ENCODE measurements at regions not wholly inside any gene's neighbourhood (a gene's known extent, or its start where the extent isn't known, plus 50 kb on each side); places are given as distances from the start of the nearest gene placed in this dataset.
"Not testable (repeated sequence)": the region's sequence is repeated elsewhere in the genome, so short reads cannot be mapped to it uniquely, and the experiment has no call there.

GRCh38 chr7:45267262-45267661 lies 109.7 kb downstream of the RAMP3 start:
- DNase-seq (ENCODE audit: low spot score) (peak; percentile 58), FAIRE-seq (no peak)

- FAIRE-seq (no peak), DNase-seq (ENCODE audit: low spot score) (no peak)
Observed at GRCh38 chr7:45268013-45268412, 110.4 kb downstream of the RAMP3 start.

- FAIRE-seq: no peak
- DNase-seq (ENCODE audit: low spot score): no peak
Observed at GRCh38 chr7:45269192-45269591, 111.6 kb downstream of the RAMP3 start.

- DNase-seq (ENCODE audit: low spot score): no peak
- FAIRE-seq: no peak
Observed at GRCh38 chr7:45278763-45279398, 121.3 kb downstream of the RAMP3 start.

- not testable (repeated sequence) for DNase-seq (ENCODE audit: low spot score); FAIRE-seq
Observed at GRCh38 chr7:45289611-45290010, 132.0 kb downstream of the RAMP3 start.

GRCh38 chr7:45290880-45291279 lies 133.3 kb downstream of the RAMP3 start:
- DNase-seq (ENCODE audit: low spot score) (no peak), FAIRE-seq (no peak)

- FAIRE-seq (no peak), DNase-seq (ENCODE audit: low spot score) (no peak)
Observed at GRCh38 chr7:45292481-45292880, 134.9 kb downstream of the RAMP3 start.

GRCh38 chr7:45293295-45293942 lies 135.8 kb downstream of the RAMP3 start:
- FAIRE-seq (no peak), DNase-seq (ENCODE audit: low spot score) (no peak)

GRCh38 chr7:45294559-45294958 lies 137.0 kb downstream of the RAMP3 start:
- DNase-seq (ENCODE audit: low spot score) (no peak), FAIRE-seq (no peak)

GRCh38 chr7:45295222-45295621 lies 137.6 kb downstream of the RAMP3 start:
- DNase-seq (ENCODE audit: low spot score) (no peak), FAIRE-seq (no peak)

- FAIRE-seq: no peak
- no peak for DNase-seq (ENCODE audit: low spot score)
Observed at GRCh38 chr7:45296748-45297147, 139.2 kb downstream of the RAMP3 start.

- FAIRE-seq: no peak
Observed at GRCh38 chr7:45306752-45307305, 149.2 kb downstream of the RAMP3 start.

GRCh38 chr7:45311597-45311996 lies 154.0 kb downstream of the RAMP3 start:
- DNase-seq (ENCODE audit: low spot score): no peak
- FAIRE-seq: peak; percentile 74

More at GRCh38 chr7:45306752-45307305, 149.2 kb downstream of the RAMP3 start:
- no peak for DNase-seq (ENCODE audit: low spot score)

- not testable (repeated sequence) for FAIRE-seq; DNase-seq (ENCODE audit: low spot score)
Observed at GRCh38 chr7:45315512-45315911, 157.9 kb downstream of the RAMP3 start.

- FAIRE-seq (no peak), DNase-seq (ENCODE audit: low spot score) (no peak)
Observed at GRCh38 chr7:45324683-45325237, 167.2 kb downstream of the RAMP3 start.

- no peak for FAIRE-seq
- DNase-seq (ENCODE audit: low spot score): no peak
Observed at GRCh38 chr7:45325378-45325777, 167.8 kb downstream of the RAMP3 start.

- DNase-seq (ENCODE audit: low spot score) (no peak), FAIRE-seq (no peak)
Observed at GRCh38 chr7:45328403-45328981, 170.9 kb downstream of the RAMP3 start.

- no peak for DNase-seq (ENCODE audit: low spot score)
- no peak for FAIRE-seq
Observed at GRCh38 chr7:45331563-45331962, 174.0 kb downstream of the RAMP3 start.

- not testable (repeated sequence) for DNase-seq (ENCODE audit: low spot score); FAIRE-seq
Observed at GRCh38 chr7:45335024-45335423, 177.4 kb downstream of the RAMP3 start.

GRCh38 chr7:45342236-45342635 lies 184.6 kb downstream of the RAMP3 start:
- no peak for DNase-seq (ENCODE audit: low spot score)
- peak; percentile 89 for FAIRE-seq

GRCh38 chr7:45343746-45344145 lies 186.2 kb downstream of the RAMP3 start:
- DNase-seq (ENCODE audit: low spot score) (no peak), FAIRE-seq (no peak)

- DNase-seq (ENCODE audit: low spot score) (no peak), FAIRE-seq (no peak)
Observed at GRCh38 chr7:45347804-45348203, 190.2 kb downstream of the RAMP3 start.

All from urothelium cell line (cell line).